Dermis microvascular lymphatic vessel endothelial cell (primary cell): ENCODE measurements at regions not wholly inside any gene's neighbourhood (a gene's known extent, or its start where the extent isn't known, plus 50 kb on each side); places are given as distances from the start of the nearest gene placed in this dataset.
"Not testable (repeated sequence)": the region's sequence is repeated elsewhere in the genome, so short reads cannot be mapped to it uniquely, and the experiment has no call there.

Experiments used
- DNase-seq, 2 donors: peaks; one replicate each; pipeline versions ENCODE4 v3.0.0 to v3.0.0-alpha.2; 2010; ENCODE audit warnings: low read depth in 2 of 2

DNA sequence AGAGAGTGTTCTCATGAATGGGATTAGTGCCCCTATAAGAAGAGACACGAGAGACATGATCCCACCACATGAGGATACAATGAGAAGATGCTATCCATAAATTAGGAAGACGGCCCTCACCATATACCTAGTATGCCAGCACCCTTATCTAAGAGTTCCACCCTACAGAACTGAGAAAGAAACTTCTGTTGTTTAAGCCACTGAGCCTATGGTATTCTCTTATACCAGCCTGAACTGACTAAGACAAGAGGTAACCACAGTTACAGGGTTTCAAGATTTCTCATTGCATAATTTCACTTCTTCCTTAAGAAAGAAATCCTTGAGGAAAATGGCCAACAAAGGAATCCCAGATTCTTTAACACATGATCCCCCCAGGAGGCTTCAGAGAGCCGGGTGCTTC, 412.4 kb downstream of the NTRK2 start:
- DNase-seq = no peak

GRCh38 chr9:85079349-85079748, 409.8 kb downstream of the NTRK2 start:
- no peak for DNase-seq

- no peak for DNase-seq
These were observed 408.4 kb downstream of the NTRK2 start for GRCh38 chr9:85077944-85078343.

DNA sequence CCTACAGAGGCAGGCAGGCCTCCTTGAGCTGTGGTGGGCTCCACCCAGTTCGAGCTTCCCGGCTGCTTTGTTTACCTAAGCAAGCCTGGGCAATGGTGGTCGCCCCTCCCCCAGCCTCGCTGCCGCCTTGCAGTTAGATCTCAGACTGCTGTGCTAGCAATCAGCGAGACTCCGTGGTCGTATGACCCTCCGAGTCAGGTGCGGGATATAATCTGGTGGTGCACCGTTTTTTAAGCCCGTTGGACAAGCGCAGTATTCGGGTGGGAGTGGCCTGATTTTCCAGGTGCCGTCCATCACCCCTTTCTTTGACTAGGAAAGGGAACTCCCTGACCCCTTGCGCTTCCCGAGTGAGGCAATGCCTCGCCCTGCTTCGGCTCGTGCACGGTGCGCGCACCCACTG, 407.6 kb downstream of the NTRK2 start:
- DNase-seq = not testable (repeated sequence)
